ENCODE measurements at regions not wholly inside any gene's neighbourhood (a gene's known extent, or its start where the extent isn't known, plus 50 kb on each side); places are given as distances from the start of the nearest gene placed in this dataset.

DNA sequence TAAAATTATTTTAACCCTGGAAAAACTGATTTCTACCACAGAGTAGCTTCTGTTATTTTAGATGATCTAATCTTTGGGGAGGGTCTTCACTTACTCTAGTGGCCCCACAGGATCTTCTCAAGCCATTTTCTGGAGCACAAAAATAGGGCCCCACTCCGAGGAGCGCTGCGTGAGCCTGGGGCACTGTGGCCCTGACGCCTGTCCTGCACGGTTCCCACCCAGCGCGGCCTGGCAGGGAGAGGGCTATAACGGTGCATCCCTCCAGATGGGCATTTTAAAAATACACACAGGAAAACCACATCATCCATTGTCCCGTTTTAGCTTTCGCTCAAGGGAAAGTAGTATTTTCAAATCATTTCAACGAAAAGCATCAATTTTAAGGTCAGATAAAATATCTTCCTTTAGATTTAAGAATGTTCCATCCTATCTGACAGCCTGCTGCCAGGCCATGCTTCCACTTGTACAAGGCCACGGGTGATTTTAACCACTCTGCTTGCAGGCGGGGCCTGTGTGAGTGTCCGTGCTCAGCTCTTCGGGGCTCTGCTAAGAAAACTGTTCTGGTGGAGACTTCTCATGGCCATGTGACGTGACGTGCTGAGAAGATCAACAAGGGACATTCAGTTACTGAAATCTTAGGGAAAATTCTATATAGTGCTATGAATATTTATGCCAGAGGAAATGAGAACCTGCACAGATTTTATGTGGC, 683.8 kb upstream of the SGCG start:
- H3K27ac ChIP-seq (ENCODE audit: low read length) = no peak overlapping the region
- H3K4me1 ChIP-seq (ENCODE audit: control insufficient read depth in 1 of 2, insufficient read depth in 2 of 2, low read length in 2 of 2) = peaks cover 0 to 3% of the 10 kb centered on the region in 2 donors
- H3K4me3 ChIP-seq (ENCODE audit: low read depth in 1 of 2, low read length in 2 of 2) = no peak overlapping the region
- H3K9me3 ChIP-seq (ENCODE audit: control insufficient read depth in 1 of 2, low read length in 2 of 2) = peaks cover 0 to 3% of the 10 kb centered on the region in 2 donors
- no peaks in the 10 kb centered on the region for H3K36me3 ChIP-seq (ENCODE audit: control insufficient read depth in 1 of 2, insufficient read depth in 2 of 2, low read length in 2 of 2)
- no peaks in the 10 kb centered on the region for H3K27me3 ChIP-seq (ENCODE audit: low read depth, low read length)

DNA sequence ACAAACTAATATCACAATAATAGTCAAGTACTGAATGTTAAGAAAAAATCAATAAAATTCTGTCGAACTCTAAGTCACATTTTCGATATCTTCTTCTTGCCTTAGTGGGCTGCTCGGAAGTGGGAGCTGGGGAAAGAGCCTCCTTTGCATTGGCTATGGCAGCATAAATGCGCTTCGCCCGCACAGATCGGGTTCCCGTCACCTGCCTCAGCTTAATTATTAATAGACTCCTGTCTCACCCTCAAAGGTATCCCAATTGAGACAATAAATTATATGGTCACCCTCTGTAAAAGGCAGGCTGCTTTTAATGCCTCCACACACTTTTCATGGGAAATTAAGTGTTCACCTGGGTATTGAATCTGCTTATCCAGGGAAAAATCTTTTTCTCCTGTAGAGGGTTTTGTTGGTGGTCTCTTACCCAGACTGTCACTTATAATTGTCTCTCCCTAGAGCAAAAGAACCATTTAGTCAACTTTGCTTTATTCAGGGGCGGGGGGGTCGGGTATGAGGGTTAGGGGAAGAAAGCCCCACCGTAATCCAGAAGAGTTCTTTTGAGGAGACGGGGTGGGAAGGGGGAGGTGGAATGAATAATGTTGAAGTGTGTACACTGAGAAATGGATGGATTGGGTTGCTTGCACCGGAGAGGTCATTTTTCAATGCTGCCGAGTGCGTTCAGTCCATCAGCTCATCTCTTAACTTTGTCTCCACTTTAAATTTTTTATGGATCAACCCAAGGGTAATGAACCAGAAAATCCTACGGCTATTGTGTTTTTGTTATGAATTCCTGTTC, 682.6 kb upstream of the SGCG start:
- Histone ChIP-seq H3K36me3 (ENCODE audit: control insufficient read depth in 1 of 2, insufficient read depth in 2 of 2, low read length in 2 of 2) (no peaks in the 10 kb centered on the region), H3K27ac (ENCODE audit: low read length) (no peak overlapping the region), H3K4me3 (ENCODE audit: low read depth in 1 of 2, low read length in 2 of 2) (no peak overlapping the region), H3K9me3 (ENCODE audit: control insufficient read depth in 1 of 2, low read length in 2 of 2) (no peaks in the 10 kb centered on the region), H3K4me1 (ENCODE audit: control insufficient read depth in 1 of 2, insufficient read depth in 2 of 2, low read length in 2 of 2) (peaks cover 0 to 4% of the 10 kb centered on the region in 2 donors), H3K27me3 (ENCODE audit: low read depth, low read length) (no peaks in the 10 kb centered on the region)

DNA sequence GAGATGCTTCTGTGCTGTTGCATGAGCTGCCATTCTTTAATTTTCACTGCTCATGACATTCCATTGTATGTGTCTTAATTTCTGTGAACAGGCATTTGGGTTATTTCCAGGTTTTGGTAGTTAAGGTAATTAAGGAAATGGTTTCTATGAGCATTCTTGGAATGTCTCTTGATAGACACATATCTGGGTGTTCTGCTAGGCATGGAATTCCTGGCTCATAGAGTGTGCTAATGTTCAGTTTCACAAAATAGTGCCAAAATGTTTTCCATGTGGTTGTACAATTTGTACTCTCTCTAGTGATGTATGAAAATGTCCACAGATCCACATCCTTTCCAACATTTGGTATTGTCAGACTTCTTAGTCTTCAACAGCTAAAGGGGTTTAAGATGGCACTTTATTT, 680.9 kb upstream of the SGCG start:
- Histone ChIP-seq H3K4me3 (ENCODE audit: low read depth in 1 of 2, low read length in 2 of 2) (no peak overlapping the region), H3K36me3 (ENCODE audit: control insufficient read depth in 1 of 2, insufficient read depth in 2 of 2, low read length in 2 of 2) (no peaks in the 10 kb centered on the region), H3K27ac (ENCODE audit: low read length) (no peak overlapping the region), H3K27me3 (ENCODE audit: low read depth, low read length) (no peaks in the 10 kb centered on the region), H3K9me3 (ENCODE audit: control insufficient read depth in 1 of 2, low read length in 2 of 2) (no peaks in the 10 kb centered on the region), H3K4me1 (ENCODE audit: control insufficient read depth in 1 of 2, insufficient read depth in 2 of 2, low read length in 2 of 2) (peaks cover 0 to 4% of the 10 kb centered on the region in 2 donors)

DNA sequence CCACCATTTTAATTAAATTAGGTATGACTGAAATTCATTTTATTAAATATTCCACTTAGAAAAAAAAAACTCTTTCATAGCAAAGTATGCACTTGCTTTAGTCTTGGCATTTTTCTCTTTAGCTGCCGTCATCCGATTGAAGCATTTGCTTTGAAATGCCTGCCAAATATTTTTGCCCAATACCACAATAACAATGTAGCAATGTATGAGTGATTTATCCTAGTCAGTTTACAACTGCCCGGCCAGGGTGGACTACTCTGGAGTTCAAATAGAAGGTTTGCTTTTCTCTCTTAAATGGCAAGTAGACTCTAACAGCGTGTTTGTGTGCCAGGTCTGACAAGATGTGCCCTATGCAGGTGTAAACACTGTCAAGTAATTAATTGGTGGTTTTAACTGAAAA, 675.3 kb upstream of the SGCG start:
- no peaks in the 10 kb centered on the region for H3K36me3 ChIP-seq (ENCODE audit: control insufficient read depth in 1 of 2, insufficient read depth in 2 of 2, low read length in 2 of 2)
- no peaks in the 10 kb centered on the region for H3K9me3 ChIP-seq (ENCODE audit: control insufficient read depth in 1 of 2, low read length in 2 of 2)
- no peak overlapping the region for H3K4me3 ChIP-seq (ENCODE audit: low read depth in 1 of 2, low read length in 2 of 2)
- H3K27me3 ChIP-seq (ENCODE audit: low read depth, low read length) = no peaks in the 10 kb centered on the region
- H3K27ac ChIP-seq (ENCODE audit: low read length) = no peak overlapping the region
- peaks cover 0 to 4% of the 10 kb centered on the region in 2 donors for H3K4me1 ChIP-seq (ENCODE audit: control insufficient read depth in 1 of 2, insufficient read depth in 2 of 2, low read length in 2 of 2)

GRCh38 chr13:22506096-22506691, 674.6 kb upstream of the SGCG start:
- H3K36me3 ChIP-seq (ENCODE audit: control insufficient read depth in 1 of 2, insufficient read depth in 2 of 2, low read length in 2 of 2) = no peaks in the 10 kb centered on the region
- H3K27ac ChIP-seq (ENCODE audit: low read length) = no peak overlapping the region
- H3K9me3 ChIP-seq (ENCODE audit: control insufficient read depth in 1 of 2, low read length in 2 of 2) = no peaks in the 10 kb centered on the region
- H3K27me3 ChIP-seq (ENCODE audit: low read depth, low read length) = no peaks in the 10 kb centered on the region
- H3K4me3 ChIP-seq (ENCODE audit: low read depth in 1 of 2, low read length in 2 of 2) = no peak overlapping the region
- peaks cover 0 to 4% of the 10 kb centered on the region in 2 donors for H3K4me1 ChIP-seq (ENCODE audit: control insufficient read depth in 1 of 2, insufficient read depth in 2 of 2, low read length in 2 of 2)

DNA sequence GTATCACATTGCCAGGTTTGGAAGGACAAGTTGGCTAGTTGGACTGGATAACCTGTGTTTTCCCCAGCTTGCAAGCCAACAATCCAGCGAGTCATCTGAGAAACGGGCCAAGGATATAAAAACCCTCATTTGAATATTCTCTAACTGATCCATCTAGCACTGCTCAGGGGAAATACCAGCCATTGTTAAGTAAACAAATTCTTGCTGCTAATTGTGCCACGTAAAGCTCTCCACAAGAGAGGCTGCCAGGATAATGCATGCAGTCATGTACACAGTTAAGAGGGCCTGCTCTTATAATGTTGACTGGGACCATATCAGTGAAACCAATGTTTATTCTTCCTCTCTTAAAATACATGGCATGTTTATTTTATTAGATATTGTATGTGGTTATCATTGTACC, 663.2 kb upstream of the SGCG start:
- Histone ChIP-seq H3K36me3 (ENCODE audit: control insufficient read depth in 1 of 2, insufficient read depth in 2 of 2, low read length in 2 of 2) (no peaks in the 10 kb centered on the region), H3K9me3 (ENCODE audit: control insufficient read depth in 1 of 2, low read length in 2 of 2) (no peaks in the 10 kb centered on the region), H3K4me3 (ENCODE audit: low read depth in 1 of 2, low read length in 2 of 2) (no peak overlapping the region), H3K4me1 (ENCODE audit: control insufficient read depth in 1 of 2, insufficient read depth in 2 of 2, low read length in 2 of 2) (no peaks in the 10 kb centered on the region), H3K27me3 (ENCODE audit: low read depth, low read length) (no peaks in the 10 kb centered on the region), H3K27ac (ENCODE audit: low read length) (no peak overlapping the region)

GRCh38 chr13:22536851-22537250, 643.9 kb upstream of the SGCG start:
- no peaks in the 10 kb centered on the region for H3K27me3 ChIP-seq (ENCODE audit: low read depth, low read length)
- H3K27ac ChIP-seq (ENCODE audit: low read length) = no peak overlapping the region
- no peak overlapping the region for H3K4me3 ChIP-seq (ENCODE audit: low read depth in 1 of 2, low read length in 2 of 2)
- peaks cover 0 to 2% of the 10 kb centered on the region in 2 donors for H3K9me3 ChIP-seq (ENCODE audit: control insufficient read depth in 1 of 2, low read length in 2 of 2)
- no peaks in the 10 kb centered on the region for H3K4me1 ChIP-seq (ENCODE audit: control insufficient read depth in 1 of 2, insufficient read depth in 2 of 2, low read length in 2 of 2)
- no peaks in the 10 kb centered on the region for H3K36me3 ChIP-seq (ENCODE audit: control insufficient read depth in 1 of 2, insufficient read depth in 2 of 2, low read length in 2 of 2)

GRCh38 chr13:22538400-22538799, 642.4 kb upstream of the SGCG start:
- H3K4me3 ChIP-seq (ENCODE audit: low read depth in 1 of 2, low read length in 2 of 2) = no peak overlapping the region
- no peaks in the 10 kb centered on the region for H3K27me3 ChIP-seq (ENCODE audit: low read depth, low read length)
- H3K36me3 ChIP-seq (ENCODE audit: control insufficient read depth in 1 of 2, insufficient read depth in 2 of 2, low read length in 2 of 2) = no peaks in the 10 kb centered on the region
- no peaks in the 10 kb centered on the region for H3K4me1 ChIP-seq (ENCODE audit: control insufficient read depth in 1 of 2, insufficient read depth in 2 of 2, low read length in 2 of 2)
- no peak overlapping the region for H3K27ac ChIP-seq (ENCODE audit: low read length)
- peaks cover 0 to 2% of the 10 kb centered on the region in 2 donors for H3K9me3 ChIP-seq (ENCODE audit: control insufficient read depth in 1 of 2, low read length in 2 of 2)

GRCh38 chr13:22549126-22549525, 631.7 kb upstream of the SGCG start:
- Histone ChIP-seq H3K4me1 (ENCODE audit: control insufficient read depth in 1 of 2, insufficient read depth in 2 of 2, low read length in 2 of 2) (no peaks in the 10 kb centered on the region), H3K4me3 (ENCODE audit: low read depth in 1 of 2, low read length in 2 of 2) (no peak overlapping the region), H3K27me3 (ENCODE audit: low read depth, low read length) (no peaks in the 10 kb centered on the region), H3K27ac (ENCODE audit: low read length) (no peak overlapping the region), H3K9me3 (ENCODE audit: control insufficient read depth in 1 of 2, low read length in 2 of 2) (no peaks in the 10 kb centered on the region), H3K36me3 (ENCODE audit: control insufficient read depth in 1 of 2, insufficient read depth in 2 of 2, low read length in 2 of 2) (no peaks in the 10 kb centered on the region)

- H3K4me3 ChIP-seq (ENCODE audit: low read depth in 1 of 2, low read length in 2 of 2) = no peak overlapping the region
- H3K27me3 ChIP-seq (ENCODE audit: low read depth, low read length) = no peaks in the 10 kb centered on the region
- H3K27ac ChIP-seq (ENCODE audit: low read length) = no peak overlapping the region
- peaks cover 2 to 5% of the 10 kb centered on the region in 2 donors for H3K9me3 ChIP-seq (ENCODE audit: control insufficient read depth in 1 of 2, low read length in 2 of 2)
- H3K36me3 ChIP-seq (ENCODE audit: control insufficient read depth in 1 of 2, insufficient read depth in 2 of 2, low read length in 2 of 2) = no peaks in the 10 kb centered on the region
- H3K4me1 ChIP-seq (ENCODE audit: control insufficient read depth in 1 of 2, insufficient read depth in 2 of 2, low read length in 2 of 2) = no peaks in the 10 kb centered on the region
These were observed 619.2 kb upstream of the SGCG start for GRCh38 chr13:22561581-22561980.

GRCh38 chr13:22562116-22562515, 618.7 kb upstream of the SGCG start:
- no peaks in the 10 kb centered on the region for H3K27me3 ChIP-seq (ENCODE audit: low read depth, low read length)
- no peaks in the 10 kb centered on the region for H3K4me1 ChIP-seq (ENCODE audit: control insufficient read depth in 1 of 2, insufficient read depth in 2 of 2, low read length in 2 of 2)
- H3K9me3 ChIP-seq (ENCODE audit: control insufficient read depth in 1 of 2, low read length in 2 of 2) = peaks cover 2 to 5% of the 10 kb centered on the region in 2 donors
- no peaks in the 10 kb centered on the region for H3K36me3 ChIP-seq (ENCODE audit: control insufficient read depth in 1 of 2, insufficient read depth in 2 of 2, low read length in 2 of 2)
- H3K27ac ChIP-seq (ENCODE audit: low read length) = no peak overlapping the region
- H3K4me3 ChIP-seq (ENCODE audit: low read depth in 1 of 2, low read length in 2 of 2) = no peak overlapping the region
